ENCODE measurements at regions not wholly inside any gene's neighbourhood (a gene's known extent, or its start where the extent isn't known, plus 50 kb on each side); places are given as distances from the start of the nearest gene placed in this dataset.
"Not testable (repeated sequence)": the region's sequence is repeated elsewhere in the genome, so short reads cannot be mapped to it uniquely, and the experiment has no call there.

DNA sequence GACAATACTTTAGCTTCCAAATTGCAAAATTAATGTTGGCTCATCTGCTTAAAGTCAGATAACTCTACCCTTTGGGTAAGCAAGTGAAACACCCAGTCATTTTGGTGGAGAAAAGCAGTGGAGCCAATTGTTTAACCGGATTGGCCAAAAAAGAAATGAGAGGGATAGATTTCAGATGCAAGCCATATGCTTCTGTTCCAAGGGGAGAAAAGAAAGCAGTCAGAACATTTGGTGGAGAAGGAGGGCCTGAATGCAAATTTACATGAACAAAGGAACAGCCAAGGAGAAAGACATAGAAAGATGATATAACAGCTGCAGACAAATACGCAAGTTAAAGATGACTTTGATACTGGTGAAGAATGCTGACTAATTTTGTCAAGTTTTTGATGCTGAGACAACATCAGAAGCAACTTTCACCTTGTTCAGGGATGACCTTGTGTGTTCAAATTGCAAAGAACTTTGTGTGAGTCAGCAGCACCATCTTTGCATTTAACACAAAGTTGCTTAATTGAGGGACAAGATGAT is 173.1 kb downstream of the TGFB2 start:
- no peaks in the 10 kb centered on the region for H3K27me3 ChIP-seq (replicated peaks; ENCODE audit: insufficient read depth, low read length)
- H3K4me1 ChIP-seq (ENCODE audit: low read length), result peaks cover 13% of the 10 kb centered on the region
- H3K9me2 ChIP-seq (replicated peaks; ENCODE audit: insufficient read depth, low read length), result no peaks in the 10 kb centered on the region
- H3K4me2 ChIP-seq (ENCODE audit: low read depth, low read length), result no peak overlapping the region
- DNase-seq, result no peak
- H3K4me3 ChIP-seq (ENCODE audit: low read length), result no peak overlapping the region
- H2AFZ ChIP-seq (ENCODE audit: low read length), result no peak overlapping the region
- no peaks in the 10 kb centered on the region for H3K36me3 ChIP-seq (replicated peaks; ENCODE audit: insufficient read depth, low read length)
- H4K20me1 ChIP-seq (ENCODE audit: insufficient read depth, low read length), result no peaks in the 10 kb centered on the region
- TF ChIP-seq EZH2 (optimal IDR thresholded peaks at IDR 0.05; ENCODE audit: low read depth, low read length) (no peak), EZH2phosphoT487 (IDR thresholded peaks at IDR 0.05; ENCODE audit: low read length) (no peak)
- TF ChIP-seq, protein P1, sequence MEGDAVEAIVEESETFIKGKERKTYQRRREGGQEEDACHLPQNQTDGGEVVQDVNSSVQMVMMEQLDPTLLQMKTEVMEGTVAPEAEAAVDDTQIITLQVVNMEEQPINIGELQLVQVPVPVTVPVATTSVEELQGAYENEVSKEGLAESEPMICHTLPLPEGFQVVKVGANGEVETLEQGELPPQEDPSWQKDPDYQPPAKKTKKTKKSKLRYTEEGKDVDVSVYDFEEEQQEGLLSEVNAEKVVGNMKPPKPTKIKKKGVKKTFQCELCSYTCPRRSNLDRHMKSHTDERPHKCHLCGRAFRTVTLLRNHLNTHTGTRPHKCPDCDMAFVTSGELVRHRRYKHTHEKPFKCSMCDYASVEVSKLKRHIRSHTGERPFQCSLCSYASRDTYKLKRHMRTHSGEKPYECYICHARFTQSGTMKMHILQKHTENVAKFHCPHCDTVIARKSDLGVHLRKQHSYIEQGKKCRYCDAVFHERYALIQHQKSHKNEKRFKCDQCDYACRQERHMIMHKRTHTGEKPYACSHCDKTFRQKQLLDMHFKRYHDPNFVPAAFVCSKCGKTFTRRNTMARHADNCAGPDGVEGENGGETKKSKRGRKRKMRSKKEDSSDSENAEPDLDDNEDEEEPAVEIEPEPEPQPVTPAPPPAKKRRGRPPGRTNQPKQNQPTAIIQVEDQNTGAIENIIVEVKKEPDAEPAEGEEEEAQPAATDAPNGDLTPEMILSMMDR (IDR thresholded peaks at IDR 0.05; ENCODE audit: low read length), result no peak
- no peak overlapping the region for H3K9ac ChIP-seq (ENCODE audit: low read length)
- H3K79me2 ChIP-seq (ENCODE audit: low read length), result no peaks in the 10 kb centered on the region
- H3K9me3 ChIP-seq (replicated peaks; ENCODE audit: insufficient read depth, low read length), result no peaks in the 10 kb centered on the region
- H3F3A ChIP-seq (ENCODE audit: insufficient read depth, low read length), result no peaks in the 10 kb centered on the region
- no peak overlapping the region for H3K27ac ChIP-seq (ENCODE audit: low read length)

DNA sequence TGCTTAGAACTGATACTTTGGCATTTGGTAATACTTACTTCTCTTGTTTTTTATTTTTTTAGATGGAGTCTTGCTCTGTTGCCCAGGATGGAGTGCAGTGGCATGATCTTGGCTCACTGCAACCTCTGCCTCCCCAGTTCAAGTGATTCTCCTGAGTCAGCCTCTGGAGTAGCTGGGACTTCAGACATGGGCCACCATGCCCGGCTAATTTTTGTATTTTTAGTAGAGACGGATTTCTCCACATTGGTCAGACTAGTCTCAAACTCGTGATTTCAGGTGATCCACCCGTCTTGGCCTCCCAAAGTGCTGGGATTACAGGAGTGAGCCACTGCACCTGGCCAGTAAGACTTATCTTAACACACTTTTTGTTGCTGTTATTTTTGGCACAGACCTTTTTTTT is 175.5 kb downstream of the TGFB2 start:
- H3K4me1 ChIP-seq (ENCODE audit: low read length), result peaks cover 13% of the 10 kb centered on the region
- H4K20me1 ChIP-seq (ENCODE audit: insufficient read depth, low read length); H3K9ac ChIP-seq (ENCODE audit: low read length); H3K79me2 ChIP-seq (ENCODE audit: low read length); H2AFZ ChIP-seq (ENCODE audit: low read length); H3K9me2 ChIP-seq (replicated peaks; ENCODE audit: insufficient read depth, low read length); H3K27ac ChIP-seq (ENCODE audit: low read length); H3K4me2 ChIP-seq (ENCODE audit: low read depth, low read length); H3K4me3 ChIP-seq (ENCODE audit: low read length); DNase-seq; H3K27me3 ChIP-seq (replicated peaks; ENCODE audit: insufficient read depth, low read length); H3K9me3 ChIP-seq (replicated peaks; ENCODE audit: insufficient read depth, low read length); H3K36me3 ChIP-seq (replicated peaks; ENCODE audit: insufficient read depth, low read length); H3F3A ChIP-seq (ENCODE audit: insufficient read depth, low read length): not testable (repeated sequence)

DNA sequence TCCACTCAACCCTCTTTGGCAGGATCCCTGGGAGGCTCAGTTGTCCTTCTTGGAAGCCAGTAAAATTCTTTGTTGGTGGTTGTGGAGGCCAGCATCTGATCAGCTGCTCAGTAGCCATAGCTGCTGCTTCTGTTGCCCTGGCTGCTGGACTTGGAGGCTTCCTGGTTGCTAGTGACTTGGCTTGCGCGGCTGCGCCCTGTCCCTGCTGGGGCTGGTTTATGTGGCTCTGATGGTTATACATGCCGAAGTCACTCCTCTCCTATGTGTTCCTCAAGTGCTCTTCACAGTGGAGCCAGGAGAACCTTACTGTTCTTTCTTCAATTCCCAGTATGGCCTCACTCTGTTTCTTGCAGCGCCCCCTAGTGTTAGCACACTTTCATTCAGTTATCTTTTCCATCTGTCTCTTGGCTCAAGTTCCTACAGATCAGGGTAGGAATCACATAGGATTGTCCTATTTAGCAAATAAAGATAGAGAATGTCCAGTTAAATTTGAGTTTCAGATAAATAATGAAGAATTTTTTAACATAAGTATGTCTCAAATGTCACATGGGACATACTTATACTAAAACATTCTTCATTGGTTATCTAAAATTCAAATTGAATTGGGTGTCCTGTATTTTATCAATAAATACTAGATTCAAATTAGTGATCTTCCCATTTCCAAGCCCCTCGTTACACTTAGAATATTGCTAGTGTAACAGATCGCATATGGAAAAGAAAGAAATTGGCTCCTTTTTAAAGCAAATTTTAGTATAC is 176.5 kb downstream of the TGFB2 start:
- DNase-seq, result peak; percentile 69
- H2AFZ ChIP-seq (ENCODE audit: low read length), result peak overlapping the region; percentile 7; the same call in 1 of the 2 replicates
- H4K20me1 ChIP-seq (ENCODE audit: insufficient read depth, low read length), result no peaks in the 10 kb centered on the region
- no peaks in the 10 kb centered on the region for H3K27me3 ChIP-seq (replicated peaks; ENCODE audit: insufficient read depth, low read length)
- H3K4me2 ChIP-seq (ENCODE audit: low read depth, low read length), result no peak overlapping the region
- no peaks in the 10 kb centered on the region for H3K9me3 ChIP-seq (replicated peaks; ENCODE audit: insufficient read depth, low read length)
- no peaks in the 10 kb centered on the region for H3F3A ChIP-seq (ENCODE audit: insufficient read depth, low read length)
- TF ChIP-seq EZH2phosphoT487 (IDR thresholded peaks at IDR 0.05; ENCODE audit: low read length), result no peak
- TF ChIP-seq, protein P1 (IDR thresholded peaks at IDR 0.05; ENCODE audit: low read length), result peak; percentile 98
- H3K9me2 ChIP-seq (replicated peaks; ENCODE audit: insufficient read depth, low read length), result no peaks in the 10 kb centered on the region
- no peaks in the 10 kb centered on the region for H3K79me2 ChIP-seq (ENCODE audit: low read length)
- H3K4me3 ChIP-seq (ENCODE audit: low read length), result no peak overlapping the region
- no peak overlapping the region for H3K27ac ChIP-seq (ENCODE audit: low read length)
- no peak overlapping the region for H3K9ac ChIP-seq (ENCODE audit: low read length)
- H3K36me3 ChIP-seq (replicated peaks; ENCODE audit: insufficient read depth, low read length), result no peaks in the 10 kb centered on the region
- peaks cover 6% of the 10 kb centered on the region; the same call in 1 of the 2 replicates for H3K4me1 ChIP-seq (ENCODE audit: low read length)

DNA sequence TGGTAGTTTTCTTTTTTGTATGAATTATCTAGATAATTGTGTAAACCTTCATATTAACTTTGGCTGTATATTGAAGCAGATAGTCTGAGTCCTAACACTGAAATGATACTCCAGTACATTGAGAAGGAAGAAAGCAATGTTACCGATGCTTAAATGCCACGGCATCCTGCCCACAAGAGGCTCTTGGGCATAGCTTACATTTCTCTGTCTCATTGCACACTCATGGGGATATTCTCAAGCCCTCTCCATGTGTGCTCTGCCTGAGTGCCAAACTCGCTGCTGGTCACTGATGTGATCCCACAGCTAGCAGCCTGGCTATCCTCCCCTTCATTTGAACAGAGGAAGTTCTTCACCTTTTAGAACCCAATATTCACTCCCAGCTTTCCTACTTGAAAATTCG is 179.4 kb downstream of the TGFB2 start:
- H3K9me2 ChIP-seq (replicated peaks; ENCODE audit: insufficient read depth, low read length), result no peaks in the 10 kb centered on the region
- DNase-seq, result no peak
- H3K4me1 ChIP-seq (ENCODE audit: low read length), result peaks cover 3% of the 10 kb centered on the region; the same call in 1 of the 2 replicates
- H3F3A ChIP-seq (ENCODE audit: insufficient read depth, low read length), result no peaks in the 10 kb centered on the region
- TF ChIP-seq EZH2phosphoT487 (IDR thresholded peaks at IDR 0.05; ENCODE audit: low read length) (no peak), EZH2 (optimal IDR thresholded peaks at IDR 0.05; ENCODE audit: low read depth, low read length) (no peak)
- TF ChIP-seq, protein P1 (IDR thresholded peaks at IDR 0.05; ENCODE audit: low read length), result no peak
- no peak overlapping the region for H2AFZ ChIP-seq (ENCODE audit: low read length)
- H3K4me3 ChIP-seq (ENCODE audit: low read length), result no peak overlapping the region
- no peaks in the 10 kb centered on the region for H3K36me3 ChIP-seq (replicated peaks; ENCODE audit: insufficient read depth, low read length)
- H3K4me2 ChIP-seq (ENCODE audit: low read depth, low read length), result no peak overlapping the region
- no peaks in the 10 kb centered on the region for H3K27me3 ChIP-seq (replicated peaks; ENCODE audit: insufficient read depth, low read length)
- no peaks in the 10 kb centered on the region for H3K79me2 ChIP-seq (ENCODE audit: low read length)
- H4K20me1 ChIP-seq (ENCODE audit: insufficient read depth, low read length), result no peaks in the 10 kb centered on the region
- H3K27ac ChIP-seq (ENCODE audit: low read length), result no peak overlapping the region
- H3K9me3 ChIP-seq (replicated peaks; ENCODE audit: insufficient read depth, low read length), result no peaks in the 10 kb centered on the region
- H3K9ac ChIP-seq (ENCODE audit: low read length), result no peak overlapping the region

Measured in MM.1S (cell line).